Naive B cell (primary cell): ENCODE measurements at regions not wholly inside any gene's neighbourhood (a gene's known extent, or its start where the extent isn't known, plus 50 kb on each side); places are given as distances from the start of the nearest gene placed in this dataset.

Source experiments
- ATAC-seq, 2 donors: fragments of 150-1000 bp; cut with Tn5 transposase; 2 replicates each; pipeline ENCODE4 v1.10.0; 2021; ENCODE audit warnings: low read depth in 2 of 2, mild to moderate bottlenecking in 2 of 2, moderate library complexity in 2 of 2
- DNase-seq: peaks from one replicate; pipeline ENCODE4 v3.0.0; 2022
- H3K27ac Mint-ChIP-seq, 6 donors: one replicate each; pipeline ENCODE4 v1.8.0; 2020 to 2022; ENCODE audit warnings: mild to moderate bottlenecking in 6 of 6, mixed read lengths in 6 of 6, moderate library complexity in 5 of 6, inconsistent platforms in 2 of 6
- H3K27me3 Mint-ChIP-seq, 3 donors: one replicate each; pipeline ENCODE4 v1.8.0; 2021 to 2022; ENCODE audit warnings: mixed read lengths in 3 of 3, mild to moderate bottlenecking in 1 of 3
- H3K36me3 Mint-ChIP-seq, 2 donors: one replicate each; pipeline ENCODE4 v1.8.0; 2020 to 2022; ENCODE audit warnings: mixed read lengths in 2 of 2, inconsistent platforms in 1 of 2, mild to moderate bottlenecking in 1 of 2
- H3K4me1 Mint-ChIP-seq, 3 donors: one replicate each; pipeline ENCODE4 v1.8.0; 2020 to 2022; ENCODE audit warnings: mixed read lengths in 3 of 3, inconsistent platforms in 1 of 3, mild to moderate bottlenecking in 1 of 3, moderate library complexity in 1 of 3
- H3K4me3 Mint-ChIP-seq, 8 donors: one replicate each; pipeline ENCODE4 v1.8.0; 2020 to 2022; ENCODE audit warnings: mild to moderate bottlenecking in 8 of 8, mixed read lengths in 8 of 8, moderate library complexity in 8 of 8, inconsistent platforms in 2 of 8
- H3K9me3 Mint-ChIP-seq, 7 donors: one replicate each; pipeline ENCODE4 v1.8.0; 2020 to 2022; ENCODE audit warnings: mixed read lengths in 7 of 7, mild to moderate bottlenecking in 5 of 7, inconsistent platforms in 2 of 7, moderate library complexity in 1 of 7

GRCh38 chr9:134242706-134243105 lies 78.3 kb upstream of the RNU6ATAC start:
- Mint-ChIP-seq H3K36me3 (peaks cover 7 to 8% of the 10 kb centered on the region in 2 donors), H3K27ac (peak overlapping the region; percentile 65 to 97 (median 82)), H3K27me3 (peaks cover 3 to 23% (median 8%) of the 10 kb centered on the region in 3 donors), H3K4me3 (peak overlapping the region in 7 of 8 donors; percentile 25 to 77 (median 51)), H3K9me3 (peaks cover 0 to 14% (median 4%) of the 10 kb centered on the region in 7 donors), H3K4me1 (peaks cover 26 to 53% (median 44%) of the 10 kb centered on the region in 3 donors)
- ATAC-seq (no peak), DNase-seq (no peak)

DNA sequence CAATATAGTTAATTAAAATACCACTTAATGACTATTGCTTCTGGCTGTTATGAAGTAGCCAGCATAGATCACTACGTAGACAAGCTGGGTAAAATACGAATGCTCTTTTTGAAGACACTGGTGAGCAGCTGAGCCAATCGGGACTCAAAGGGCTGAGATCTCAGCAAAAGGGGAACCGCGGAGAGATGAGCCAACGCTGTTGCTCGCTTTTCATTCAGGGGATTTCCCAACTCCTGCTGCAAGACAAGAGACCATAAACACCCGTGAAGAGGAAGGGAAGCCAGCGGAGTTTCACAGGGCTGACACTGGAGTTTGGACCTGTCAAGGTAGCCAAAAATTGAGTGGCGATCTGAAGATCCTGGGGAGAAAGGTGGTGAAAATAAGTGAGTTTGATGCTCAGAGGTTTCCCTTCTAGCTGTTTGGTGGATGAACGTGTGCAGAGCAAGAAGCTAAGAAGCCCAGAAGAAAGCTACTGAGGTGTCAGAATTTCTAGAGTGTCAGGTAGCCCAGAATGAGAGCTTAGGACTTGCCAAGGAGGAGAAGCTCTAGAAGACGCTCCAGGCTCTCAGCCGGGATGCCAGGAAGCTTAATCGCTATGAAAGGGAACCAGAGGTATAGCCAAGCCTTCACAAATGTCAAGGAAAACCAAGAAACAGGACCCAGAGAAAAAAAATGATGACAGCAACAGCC lies 79.6 kb upstream of the RNU6ATAC start:
- Mint-ChIP-seq H3K27me3 (peaks cover 0 to 17% (median 4%) of the 10 kb centered on the region in 3 donors), H3K9me3 (peaks cover 0 to 18% (median 6%) of the 10 kb centered on the region in 7 donors), H3K27ac (peak overlapping the region; percentile 84 to 99 (median 96)), H3K36me3 (peaks cover 7 to 8% of the 10 kb centered on the region in 2 donors), H3K4me3 (peak overlapping the region; percentile 75 to 94 (median 88)), H3K4me1 (peaks cover 32 to 64% (median 46%) of the 10 kb centered on the region in 3 donors)
- peak; percentile 83 for DNase-seq
- peak; percentile 98 for ATAC-seq

DNA sequence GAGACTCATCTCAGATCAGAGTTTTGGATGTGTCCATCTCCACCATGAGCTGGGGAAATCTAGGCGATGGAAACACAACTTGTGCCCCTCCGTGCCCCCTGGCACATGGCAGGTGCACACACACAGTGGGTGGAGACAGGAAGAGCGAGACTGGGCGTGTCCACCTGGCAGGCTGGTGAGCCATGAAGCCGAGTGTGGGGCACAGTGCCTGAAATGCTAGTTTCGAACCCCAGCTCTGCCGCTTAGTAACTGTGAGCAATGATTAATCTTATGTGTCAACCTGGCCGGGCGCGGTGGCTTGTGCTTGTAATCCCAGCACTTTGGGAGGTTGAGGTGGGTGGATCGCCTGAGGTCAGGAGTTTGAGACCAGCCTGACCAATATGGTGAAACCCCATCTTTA lies 80.8 kb upstream of the RNU6ATAC start:
- H3K4me3 Mint-ChIP-seq: peak overlapping the region; percentile 75 to 94 (median 88)
- DNase-seq (peak; percentile 40), ATAC-seq (peak; percentile 19 to 21)
- H3K9me3 Mint-ChIP-seq: peaks cover 0 to 18% (median 6%) of the 10 kb centered on the region in 7 donors
- peaks cover 7 to 8% of the 10 kb centered on the region in 2 donors for H3K36me3 Mint-ChIP-seq
- H3K27me3 Mint-ChIP-seq: peaks cover 0 to 6% (median 4%) of the 10 kb centered on the region in 3 donors
- peaks cover 32 to 64% (median 44%) of the 10 kb centered on the region in 3 donors for H3K4me1 Mint-ChIP-seq
- H3K27ac Mint-ChIP-seq: peak overlapping the region; percentile 84 to 99 (median 96)

- peaks cover 28 to 48% (median 34%) of the 10 kb centered on the region in 3 donors for H3K4me1 Mint-ChIP-seq
- DNase-seq (no peak), ATAC-seq (peak in 1 of 2 donors; percentile 11)
- peak overlapping the region in 1 of 6 donors; percentile 78 for H3K27ac Mint-ChIP-seq
- H3K36me3 Mint-ChIP-seq: peaks cover 7 to 8% of the 10 kb centered on the region in 2 donors
- peak overlapping the region in 1 of 8 donors; percentile 10 for H3K4me3 Mint-ChIP-seq
- peaks cover 0 to 18% (median 6%) of the 10 kb centered on the region in 7 donors for H3K9me3 Mint-ChIP-seq
- peaks cover 0 to 6% (median 4%) of the 10 kb centered on the region in 3 donors for H3K27me3 Mint-ChIP-seq
Observed at GRCh38 chr9:134247918-134248631, 78.2 kb upstream of the RXRA start.

DNA sequence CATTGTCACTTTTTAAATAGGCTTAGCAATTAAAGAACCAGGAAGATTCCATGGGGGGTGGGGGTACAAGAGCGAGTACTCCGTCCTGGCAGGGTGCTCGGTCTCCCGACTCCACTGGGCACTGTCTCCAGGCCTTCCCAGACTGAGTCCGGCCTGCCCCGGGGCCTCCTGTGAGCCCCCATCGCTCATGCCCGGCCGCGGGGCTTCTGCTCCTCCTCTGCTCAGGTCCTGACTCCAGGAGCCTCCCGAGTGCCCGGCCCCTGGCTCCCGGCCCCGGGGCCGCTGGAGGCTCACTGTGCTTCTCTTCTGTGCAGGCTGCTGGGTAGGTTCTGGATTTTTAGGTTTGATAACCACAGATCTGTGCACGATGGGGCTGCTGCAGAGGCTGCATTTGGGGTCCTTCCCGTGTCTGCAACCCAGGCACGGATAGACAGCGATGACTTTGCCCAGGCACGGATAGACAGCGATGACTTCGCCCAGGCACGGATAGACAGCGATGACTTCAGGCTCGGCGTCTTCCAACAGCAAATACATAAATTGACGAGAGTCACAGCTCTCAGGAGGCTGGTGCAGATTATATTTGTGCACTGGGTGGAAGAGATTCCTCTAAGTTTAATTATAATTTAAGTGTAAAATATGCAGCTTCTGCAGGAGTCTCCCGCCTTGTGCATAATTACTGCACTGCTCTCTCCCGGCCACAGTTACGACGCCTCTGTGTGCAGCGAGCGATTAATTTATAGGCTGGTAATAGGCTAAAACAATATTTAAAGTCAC lies 74.8 kb upstream of the RXRA start:
- H3K27me3 Mint-ChIP-seq: peaks cover 4 to 19% (median 10%) of the 10 kb centered on the region in 3 donors
- peaks cover 0 to 12% (median 4%) of the 10 kb centered on the region in 7 donors for H3K9me3 Mint-ChIP-seq
- peaks cover 0 to 4% of the 10 kb centered on the region in 2 donors for H3K36me3 Mint-ChIP-seq
- peaks cover 7 to 17% (median 14%) of the 10 kb centered on the region in 3 donors for H3K4me1 Mint-ChIP-seq
- no peak overlapping the region for H3K27ac Mint-ChIP-seq
- ATAC-seq (no peak), DNase-seq (no peak)
- H3K4me3 Mint-ChIP-seq: no peak overlapping the region

- H3K27me3 Mint-ChIP-seq: peaks cover 4 to 20% (median 12%) of the 10 kb centered on the region in 3 donors
- H3K9me3 Mint-ChIP-seq: peaks cover 0 to 11% (median 4%) of the 10 kb centered on the region in 7 donors
- no peak overlapping the region for H3K27ac Mint-ChIP-seq
- peaks cover 7 to 16% (median 14%) of the 10 kb centered on the region in 3 donors for H3K4me1 Mint-ChIP-seq
- DNase-seq: no peak
- H3K36me3 Mint-ChIP-seq: peaks cover 0 to 4% of the 10 kb centered on the region in 2 donors
- H3K4me3 Mint-ChIP-seq: no peak overlapping the region
- no peak for ATAC-seq
Observed at GRCh38 chr9:134252084-134252830, 74.0 kb upstream of the RXRA start.

DNA sequence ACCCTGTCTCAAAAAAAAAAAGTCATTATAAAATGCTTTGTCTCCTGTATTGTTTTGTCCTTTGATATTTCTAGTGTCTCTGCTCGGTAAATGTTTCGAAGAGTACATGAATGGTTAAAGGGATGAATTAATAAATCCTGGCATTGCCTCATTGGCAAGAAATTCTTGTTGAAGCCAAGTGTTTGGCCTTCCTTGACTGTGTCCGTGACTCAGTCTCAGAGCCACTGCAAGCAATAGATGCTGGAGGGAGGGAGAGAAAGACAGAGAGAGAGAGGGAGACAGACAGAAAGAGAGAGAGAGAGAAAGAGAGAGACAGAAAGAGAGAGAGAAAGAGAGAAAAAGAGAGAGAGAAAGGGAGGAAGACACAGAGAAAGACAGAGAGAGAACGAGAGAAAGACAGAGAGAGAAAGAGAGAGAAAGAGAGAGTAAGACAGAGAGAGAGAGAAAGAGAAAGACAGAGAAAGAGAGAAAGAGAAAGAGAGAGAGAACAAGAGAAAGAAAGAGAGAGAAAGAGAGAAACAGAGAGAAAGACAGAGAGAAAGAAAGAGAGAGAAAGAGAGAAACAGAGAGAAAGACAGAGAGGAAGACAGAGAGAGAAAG lies 72.5 kb upstream of the RXRA start:
- ATAC-seq (no peak), DNase-seq (no peak)
- H3K4me1 Mint-ChIP-seq: peaks cover 0 to 8% (median 8%) of the 10 kb centered on the region in 3 donors
- peaks cover 0 to 29% (median 20%) of the 10 kb centered on the region in 3 donors for H3K27me3 Mint-ChIP-seq
- peaks cover 0 to 3% (median 0%) of the 10 kb centered on the region in 7 donors for H3K9me3 Mint-ChIP-seq
- no peaks in the 10 kb centered on the region for H3K36me3 Mint-ChIP-seq
- H3K27ac Mint-ChIP-seq: peak overlapping the region in 5 of 6 donors; percentile 4 to 88 (median 28)
- no peak overlapping the region for H3K4me3 Mint-ChIP-seq

DNA sequence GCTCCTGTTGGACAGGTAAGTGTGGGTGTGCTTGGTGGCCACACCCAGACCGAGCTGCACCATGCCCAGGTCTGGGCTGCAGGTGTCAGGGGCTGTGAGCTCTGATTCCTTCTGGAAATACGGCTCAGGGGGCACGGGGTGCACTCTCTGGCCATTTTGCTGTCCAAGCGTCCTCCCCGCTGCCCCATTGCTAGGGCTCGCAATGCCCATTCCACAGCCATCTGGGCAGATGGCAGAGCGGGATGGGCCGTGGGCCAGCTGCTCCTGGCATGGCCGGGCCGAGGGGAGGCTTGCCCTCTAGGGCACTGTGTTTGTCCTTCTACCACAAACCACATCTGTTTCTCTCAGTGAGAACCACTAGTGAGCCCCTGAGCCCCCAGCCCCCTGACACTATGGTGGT lies 67.9 kb upstream of the RXRA start:
- Mint-ChIP-seq H3K27me3 (peaks cover 0 to 42% (median 41%) of the 10 kb centered on the region in 3 donors), H3K27ac (peak overlapping the region in 1 of 6 donors; percentile 54)
- DNase-seq: no peak

GRCh38 chr9:134258828-134259546 lies 67.3 kb upstream of the RXRA start:
- H3K27ac Mint-ChIP-seq: no peak overlapping the region
- H3K27me3 Mint-ChIP-seq: peaks cover 4 to 41% (median 41%) of the 10 kb centered on the region in 3 donors
- H3K36me3 Mint-ChIP-seq: no peaks in the 10 kb centered on the region

More for the DNA sequence above, 67.9 kb upstream of the RXRA start:
- no peak for ATAC-seq
- H3K36me3 Mint-ChIP-seq: no peaks in the 10 kb centered on the region
- peaks cover 0 to 2% (median 0%) of the 10 kb centered on the region in 7 donors for H3K9me3 Mint-ChIP-seq
- no peak overlapping the region for H3K4me3 Mint-ChIP-seq
- peaks cover 0 to 8% (median 7%) of the 10 kb centered on the region in 3 donors for H3K4me1 Mint-ChIP-seq

DNA sequence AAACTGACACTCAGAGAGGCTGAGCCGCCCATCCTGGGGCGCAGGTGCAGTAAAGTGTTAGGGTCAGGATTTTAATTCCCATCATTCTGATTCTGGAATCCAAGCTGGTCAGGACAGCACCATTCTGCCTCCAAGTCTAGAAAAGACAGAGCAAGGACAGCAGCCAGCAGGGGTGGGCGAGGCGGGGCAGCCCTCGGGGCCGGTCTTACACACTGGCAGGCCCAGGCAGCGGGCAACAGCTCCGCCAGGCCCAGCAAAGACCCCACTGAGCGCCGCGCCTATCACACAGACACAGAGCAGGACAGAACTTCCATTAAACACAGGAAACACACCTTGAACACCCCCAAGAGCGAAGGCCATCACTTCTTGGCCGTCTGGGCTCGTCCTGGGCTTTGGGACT lies 66.5 kb upstream of the RXRA start:
- no peak for ATAC-seq
- peaks cover 0 to 2% (median 0%) of the 10 kb centered on the region in 7 donors for H3K9me3 Mint-ChIP-seq
- no peaks in the 10 kb centered on the region for H3K36me3 Mint-ChIP-seq
- DNase-seq: no peak
- peaks cover 4 to 9% (median 6%) of the 10 kb centered on the region in 3 donors for H3K4me1 Mint-ChIP-seq
- no peak overlapping the region for H3K4me3 Mint-ChIP-seq
- H3K27ac Mint-ChIP-seq: peak overlapping the region in 1 of 6 donors; percentile 84
- H3K27me3 Mint-ChIP-seq: peaks cover 4 to 38% (median 37%) of the 10 kb centered on the region in 3 donors

More at GRCh38 chr9:134258828-134259546, 67.3 kb upstream of the RXRA start:
- Mint-ChIP-seq H3K9me3 (peaks cover 0 to 2% (median 0%) of the 10 kb centered on the region in 7 donors), H3K4me3 (no peak overlapping the region), H3K4me1 (peaks cover 6 to 11% (median 7%) of the 10 kb centered on the region in 3 donors)
- ATAC-seq (no peak), DNase-seq (no peak)

DNA sequence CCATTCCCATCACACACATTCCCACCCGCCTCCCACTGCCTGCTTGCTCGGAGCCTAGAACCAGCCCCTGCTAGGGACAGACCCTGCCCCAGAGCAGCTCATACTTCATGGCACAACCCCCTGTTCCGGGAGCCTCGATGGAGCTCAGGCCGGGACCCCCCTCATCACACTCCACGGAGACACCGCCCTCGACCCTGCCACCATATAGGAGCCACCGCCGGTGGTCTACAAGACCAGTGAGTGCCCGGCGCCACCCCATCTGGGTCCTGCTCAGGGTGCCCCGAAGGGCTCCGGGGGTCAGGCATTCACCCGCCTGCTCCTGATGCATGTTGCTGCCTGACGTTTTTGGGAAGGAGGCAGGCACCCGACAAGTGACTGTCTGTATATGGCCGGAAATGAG lies 65.5 kb upstream of the RXRA start:
- Mint-ChIP-seq H3K27ac (no peak overlapping the region), H3K36me3 (no peaks in the 10 kb centered on the region), H3K4me3 (peak overlapping the region in 1 of 8 donors; percentile 29), H3K27me3 (peaks cover 4 to 38% (median 38%) of the 10 kb centered on the region in 3 donors), H3K4me1 (peaks cover 5 to 11% (median 6%) of the 10 kb centered on the region in 3 donors), H3K9me3 (peaks cover 0 to 2% (median 0%) of the 10 kb centered on the region in 7 donors)
- no peak for ATAC-seq
- DNase-seq: no peak
